Activated CD4-positive, alpha-beta T cell treated with anti-CD3 and anti-CD28 coated beads, Interleukin-2, Interleukin-4, amounts not matched to agents 100 ng/mL and 50 ng/mL, durations not matched to agents 16 hours and 8 hours (primary cell): ENCODE measurements at regions not wholly inside any gene's neighbourhood (a gene's known extent, or its start where the extent isn't known, plus 50 kb on each side); places are given as distances from the start of the nearest gene placed in this dataset.
A peak's percentile ranks its signal among the peaks of the same experiment; 100 is the strongest.

ENCODE experiments used
- DNase-seq: peaks from one replicate; pipeline ENCODE4 v3.0.0-alpha.2; 2020; ENCODE audit warnings: low spot score

DNA sequence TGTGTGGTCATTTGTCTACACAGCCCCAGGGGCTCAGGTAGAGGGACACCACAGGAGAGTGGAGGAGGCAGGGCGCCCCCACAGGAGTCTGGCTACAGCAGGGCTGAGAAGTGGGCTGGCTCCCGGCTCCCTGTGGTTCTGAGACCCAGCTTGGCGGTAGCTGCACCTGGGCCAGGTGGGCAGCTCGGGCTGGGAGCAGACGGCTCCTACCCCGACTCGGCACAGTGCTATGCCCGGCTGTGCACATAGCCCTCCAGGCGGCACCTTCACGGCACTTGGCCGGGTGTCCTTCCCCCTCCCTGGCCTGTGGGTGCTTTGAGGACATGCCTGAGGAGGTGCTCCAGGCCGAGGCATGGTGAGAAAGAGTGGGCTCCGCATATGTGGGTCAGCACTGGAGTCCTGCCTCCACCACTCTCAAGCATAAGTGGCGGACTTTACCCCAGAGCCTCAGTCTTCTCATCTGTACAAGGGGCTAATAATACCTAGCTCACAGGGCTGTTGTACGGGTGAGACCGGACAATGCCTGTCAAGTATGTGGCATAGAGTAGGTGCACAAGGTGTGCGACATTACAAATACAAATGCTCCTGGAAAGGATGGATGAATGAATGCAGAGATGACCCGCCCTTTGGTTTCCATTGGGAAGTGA lies 50.1 kb upstream of the JPH3 start:
- DNase-seq: no peak

DNA sequence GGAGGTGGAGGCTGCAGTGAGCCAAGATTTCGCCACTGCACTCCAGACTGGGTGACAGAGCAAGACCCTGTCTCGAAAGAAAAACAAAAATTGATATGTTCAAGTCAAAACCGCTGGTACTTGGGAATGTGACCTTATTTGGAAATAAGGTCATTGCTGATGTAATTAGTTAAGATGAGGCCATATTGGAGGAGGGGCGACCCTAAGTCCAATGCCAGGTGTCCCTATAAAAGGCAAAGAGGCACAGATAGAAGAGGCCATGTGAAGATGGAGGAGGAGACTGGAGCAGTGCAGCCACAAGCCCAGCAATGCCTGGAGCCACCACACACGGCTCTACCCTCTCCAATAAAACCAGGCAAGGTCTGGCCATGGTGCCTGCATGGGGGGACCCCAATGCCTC lies 50.8 kb upstream of the JPH3 start:
- DNase-seq: no peak

DNA sequence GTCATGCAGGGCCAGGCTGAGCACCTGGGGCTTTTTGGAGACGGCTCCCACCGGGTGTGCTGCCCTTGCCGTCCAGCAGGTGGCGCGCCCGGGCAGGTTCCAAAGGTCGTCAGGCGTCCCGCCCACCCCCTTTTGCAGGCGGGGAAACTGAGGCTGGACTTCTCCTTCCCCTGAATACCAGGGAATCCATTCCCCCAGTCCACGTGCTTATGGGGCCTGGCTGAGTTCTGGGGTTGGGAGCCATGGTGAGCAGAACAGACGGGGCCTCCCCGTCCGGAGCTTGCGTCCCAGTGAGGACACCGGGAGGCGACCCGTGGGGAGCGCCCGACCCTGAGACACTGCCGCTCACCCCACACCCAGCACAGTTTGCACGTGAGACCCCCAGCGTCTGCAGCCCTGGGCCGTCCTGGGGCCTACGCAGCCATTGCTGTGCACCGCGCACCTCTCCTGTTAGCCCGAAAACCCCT lies 51.8 kb upstream of the JPH3 start:
- DNase-seq: peak; percentile 39

DNA sequence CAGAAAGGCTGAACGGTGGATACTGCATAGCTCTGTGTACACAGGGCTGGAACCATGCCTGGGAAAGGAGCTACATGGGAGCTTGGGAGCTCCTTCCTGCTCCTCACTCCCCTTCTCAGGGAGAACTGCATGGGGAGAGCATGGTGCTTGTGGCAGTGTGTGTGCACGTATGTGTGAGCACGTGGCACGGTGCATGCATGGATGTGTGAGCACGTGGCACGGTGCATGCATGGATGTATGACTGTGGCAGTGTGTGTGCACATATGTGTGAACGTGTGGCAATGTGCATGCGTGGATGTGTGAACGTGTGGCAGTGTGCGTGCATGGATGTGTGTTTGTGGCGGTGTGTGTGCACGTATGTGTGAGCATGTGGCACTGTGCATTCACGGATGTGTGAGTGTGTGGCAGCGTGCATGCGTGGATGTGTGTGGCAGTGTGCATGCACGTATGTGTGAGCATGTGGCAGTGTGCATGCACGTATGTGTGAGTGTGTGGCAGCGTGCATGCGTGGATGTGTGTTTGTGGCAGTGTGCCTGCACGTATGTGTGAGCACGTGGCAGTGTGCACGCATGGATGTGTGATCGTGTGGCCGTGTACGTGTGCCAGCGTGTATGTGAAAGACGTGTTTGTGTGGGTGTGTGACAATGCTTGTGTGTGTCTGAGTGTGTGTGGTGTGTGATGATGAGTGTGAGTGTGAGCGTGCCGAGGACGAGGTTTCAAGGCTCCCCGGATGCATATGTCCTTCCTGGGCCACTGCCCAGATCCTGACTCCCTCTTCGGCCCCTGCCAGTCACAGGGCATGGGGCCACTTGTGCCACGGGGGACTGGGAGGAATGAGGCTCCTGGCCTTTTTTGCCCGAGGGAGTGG lies 52.4 kb upstream of the JPH3 start:
- DNase-seq: no peak

GRCh38 chr16:87548046-87548445 lies 54.3 kb upstream of the JPH3 start:
- DNase-seq: no peak

DNA sequence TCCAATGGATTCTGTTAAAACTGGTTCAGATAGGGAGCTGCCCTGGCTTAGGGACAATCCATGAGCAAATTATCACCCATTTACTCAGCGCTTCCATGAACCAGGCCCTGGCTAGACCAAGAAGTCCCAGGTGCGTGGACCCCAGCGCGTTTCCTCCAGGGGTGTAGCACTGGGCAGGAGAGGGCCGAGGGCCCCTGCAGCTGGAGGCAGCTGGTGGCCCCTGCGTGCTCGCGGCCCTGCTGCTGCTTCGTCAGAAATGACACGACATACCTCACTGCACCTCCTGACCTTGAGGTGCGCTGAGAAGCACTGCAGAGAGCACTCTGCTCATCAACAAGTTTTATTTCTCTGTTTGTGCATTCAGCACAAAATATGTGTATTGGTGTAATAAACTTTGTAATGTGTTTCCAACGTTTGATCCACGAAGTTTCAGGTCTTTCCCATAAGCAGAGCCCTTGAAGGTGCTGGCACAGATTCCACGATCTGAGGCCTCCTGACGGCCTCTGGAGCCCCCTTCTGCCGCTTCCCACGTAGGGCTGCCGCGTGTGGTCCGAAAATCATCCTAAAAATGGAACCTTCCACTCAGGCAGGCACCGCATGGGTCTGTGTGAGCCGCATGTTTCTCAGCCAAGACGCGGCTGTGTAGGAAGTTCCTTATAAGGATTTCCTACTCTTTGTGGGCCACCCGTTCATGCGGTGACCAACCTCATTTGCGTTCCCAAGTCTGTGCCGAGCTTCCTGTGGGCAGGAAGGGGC lies 50.8 kb upstream of the ZCCHC14 start:
- no peak for DNase-seq

- DNase-seq: no peak
Measured at GRCh38 chr16:87542531-87543102, 49.8 kb upstream of the ZCCHC14 start.
